ENCODE measurements at regions not wholly inside any gene's neighbourhood (a gene's known extent, or its start where the extent isn't known, plus 50 kb on each side); places are given as distances from the start of the nearest gene placed in this dataset.
"Not testable (repeated sequence)": the region's sequence is repeated elsewhere in the genome, so short reads cannot be mapped to it uniquely, and the experiment has no call there.

DNA sequence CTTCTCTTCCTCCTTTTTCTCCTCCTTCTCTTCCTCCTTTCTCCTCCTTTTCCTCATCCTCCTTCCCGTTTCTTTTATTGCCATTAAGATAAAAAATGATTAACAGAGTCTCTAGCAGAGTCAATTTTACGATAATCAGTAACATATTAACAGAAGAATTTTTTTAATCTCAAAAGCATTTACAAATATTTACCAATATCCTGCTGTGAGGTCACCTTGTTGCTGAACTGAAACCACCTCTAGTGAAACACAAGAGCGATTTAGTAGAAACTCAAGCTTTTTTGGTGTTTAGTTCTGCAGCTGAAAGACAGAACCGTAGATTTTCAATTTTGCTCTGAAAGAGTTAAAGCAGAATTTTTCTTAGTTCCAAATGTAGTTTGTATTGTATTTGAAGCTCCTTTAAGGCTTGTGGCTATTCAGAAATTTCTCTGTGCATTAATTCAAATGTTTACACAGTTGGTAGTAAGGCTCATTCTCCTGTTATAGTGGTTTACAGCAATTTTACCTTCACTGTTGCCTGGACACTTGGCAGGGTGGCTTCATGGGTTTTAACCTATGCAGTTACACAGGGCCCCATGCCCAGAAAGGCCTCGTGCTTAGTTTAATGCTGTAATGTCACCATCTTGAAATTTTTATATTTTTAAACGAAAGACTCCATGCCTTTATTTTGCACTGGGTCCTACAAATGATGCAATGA lies 1106.6 kb upstream of the FAM98A start:
- DNase-seq (ENCODE audit: low spot score) = no peak

DNA sequence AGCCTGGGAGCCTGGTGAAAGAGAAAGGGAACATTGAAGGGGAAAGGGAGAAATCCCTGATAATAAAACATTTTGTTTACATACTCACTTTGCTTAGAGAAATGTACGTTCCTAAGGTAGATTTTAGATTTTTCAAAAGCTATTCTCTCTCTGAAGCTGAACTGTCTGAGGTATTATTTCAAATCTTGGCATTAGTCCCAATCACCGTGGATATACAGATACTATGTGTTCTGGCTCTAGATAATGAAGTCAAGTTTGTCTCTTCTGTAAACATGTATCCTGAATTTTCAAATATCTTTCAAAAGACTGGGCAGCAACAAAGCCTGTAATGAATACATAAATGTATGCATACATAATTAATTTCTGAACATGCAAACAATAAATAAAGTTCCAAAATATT lies 1104.2 kb upstream of the FAM98A start:
- no peak for DNase-seq (ENCODE audit: low spot score)

DNA sequence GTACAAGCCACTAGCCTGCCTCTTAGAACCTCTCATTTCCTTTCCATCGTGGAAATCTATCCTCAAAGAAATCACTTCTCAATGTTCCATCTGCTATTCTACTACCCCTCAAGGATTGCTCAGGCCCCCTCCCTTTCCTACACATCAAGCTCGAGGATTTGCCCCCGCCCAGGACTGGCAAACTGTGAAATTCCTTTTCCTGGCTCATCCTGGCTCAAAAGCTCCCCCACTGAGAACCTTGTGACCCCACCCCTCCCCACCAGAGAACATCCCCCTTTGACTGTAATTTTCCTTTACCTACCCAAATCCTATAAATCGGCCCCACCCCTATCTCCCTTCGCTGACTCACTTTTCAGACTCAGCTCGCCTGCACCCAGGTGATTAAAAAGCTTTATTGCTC lies 1103.3 kb upstream of the FAM98A start:
- DNase-seq (ENCODE audit: low spot score) = not testable (repeated sequence)

- DNase-seq (ENCODE audit: low spot score) = not testable (repeated sequence)
Measured at GRCh38 chr2:34677591-34677990, 1078.5 kb upstream of the FAM98A start.

DNA sequence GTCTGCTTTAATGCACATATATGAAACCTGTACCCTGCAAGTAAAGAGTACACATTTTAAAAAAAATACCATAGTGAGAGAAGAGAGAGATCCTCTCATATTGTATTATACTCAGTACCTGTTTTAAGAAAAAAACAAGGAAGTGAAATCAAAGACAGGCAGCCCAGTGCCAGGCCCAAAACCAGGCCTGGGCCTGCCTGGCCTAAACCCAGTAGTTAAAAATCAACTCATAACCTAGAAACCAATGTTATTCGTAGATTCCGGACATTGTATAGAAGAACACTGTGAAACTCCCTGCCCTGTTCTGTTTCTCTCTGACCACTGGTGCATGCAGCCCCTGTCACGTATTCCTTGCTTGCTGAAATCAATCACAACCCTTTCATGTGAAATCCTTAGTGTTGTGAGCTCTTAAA lies 1078.0 kb upstream of the FAM98A start:
- not testable (repeated sequence) for DNase-seq (ENCODE audit: low spot score)

GRCh38 chr2:34670482-34670881 lies 1071.4 kb upstream of the FAM98A start:
- no peak for DNase-seq (ENCODE audit: low spot score)

DNA sequence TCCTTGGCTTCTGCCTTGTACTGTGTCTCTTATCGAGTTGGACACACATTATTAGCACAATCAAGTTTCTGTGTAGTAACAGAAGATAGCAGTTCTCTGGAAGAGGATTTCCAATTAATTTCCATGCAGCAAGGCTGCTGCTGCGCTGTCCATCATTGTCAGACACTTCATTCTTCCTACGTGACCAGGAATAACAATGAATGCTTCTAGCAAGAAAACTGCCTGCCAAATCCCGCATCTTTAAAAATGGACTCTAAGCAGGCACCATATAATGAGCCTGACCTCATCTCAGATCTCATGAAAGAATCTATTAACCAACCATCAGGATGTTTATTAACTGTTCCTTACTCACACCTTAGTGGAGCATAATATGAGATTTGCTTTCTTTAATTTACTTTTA lies 1067.7 kb upstream of the FAM98A start:
- no peak for DNase-seq (ENCODE audit: low spot score)

GRCh38 chr2:34664266-34664665 lies 1065.2 kb upstream of the FAM98A start:
- DNase-seq (ENCODE audit: low spot score) = no peak

DNA sequence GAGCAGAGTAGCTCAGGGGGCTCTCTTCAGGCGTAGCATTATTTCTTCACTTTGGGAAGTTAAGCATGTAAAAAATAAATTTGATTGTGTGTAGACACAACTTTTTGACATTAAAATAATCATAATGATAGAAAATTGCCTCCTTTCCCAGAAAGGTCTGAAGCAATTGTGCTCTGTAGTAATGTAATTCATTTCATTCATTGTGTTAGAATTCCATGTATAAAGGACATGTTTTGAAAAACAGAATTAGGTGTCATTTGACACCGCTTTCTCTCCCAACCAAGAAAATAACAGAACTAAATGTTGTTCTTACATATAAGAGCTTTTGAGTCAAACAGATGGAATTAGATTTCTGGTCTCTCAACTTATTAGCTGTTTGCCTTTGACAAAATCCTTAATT lies 1064.2 kb upstream of the FAM98A start:
- DNase-seq (ENCODE audit: low spot score) = no peak

DNA sequence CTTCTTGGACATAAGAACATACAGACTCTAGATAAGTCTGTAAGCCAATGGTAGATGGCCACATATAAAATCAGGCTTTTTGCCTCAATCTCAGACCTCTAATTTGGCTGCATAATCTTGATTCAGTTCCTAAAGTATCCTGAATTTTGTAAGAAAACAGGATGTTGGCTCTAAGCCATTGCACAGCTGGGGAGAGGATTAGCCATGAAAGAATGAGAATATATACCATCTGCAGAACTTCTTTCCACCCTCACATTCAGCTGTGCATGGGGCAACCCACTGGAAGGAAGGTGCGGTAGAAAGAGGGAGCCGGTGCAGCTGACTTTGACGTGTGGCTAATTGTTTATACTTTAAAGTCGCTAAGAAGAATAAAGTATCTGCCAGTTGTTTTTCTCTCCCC lies 1061.6 kb upstream of the FAM98A start:
- no peak for DNase-seq (ENCODE audit: low spot score)

GRCh38 chr2:34656632-34657031 lies 1057.5 kb upstream of the FAM98A start:
- no peak for DNase-seq (ENCODE audit: low spot score)

GRCh38 chr2:34652636-34653035 lies 1053.5 kb upstream of the FAM98A start:
- no peak for DNase-seq (ENCODE audit: low spot score)

DNA sequence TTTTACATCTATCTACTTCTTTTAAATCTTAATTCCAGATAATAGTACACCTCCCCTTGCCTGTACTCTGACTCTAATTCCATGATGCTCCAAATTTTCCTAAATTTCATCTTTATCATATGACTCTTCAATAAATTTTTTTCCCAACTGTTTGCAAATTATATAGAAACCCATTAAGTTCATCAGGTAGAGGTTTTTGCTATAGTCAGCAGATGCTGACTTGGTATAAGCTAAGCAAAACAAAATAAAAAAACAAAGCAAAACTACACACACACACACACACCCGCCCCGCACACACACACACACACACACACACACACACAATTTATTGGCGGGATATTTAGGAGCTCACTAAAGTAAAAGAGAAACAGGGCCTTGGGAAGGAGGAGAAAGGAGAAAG lies 1047.8 kb upstream of the FAM98A start:
- DNase-seq (ENCODE audit: low spot score) = no peak

DNA sequence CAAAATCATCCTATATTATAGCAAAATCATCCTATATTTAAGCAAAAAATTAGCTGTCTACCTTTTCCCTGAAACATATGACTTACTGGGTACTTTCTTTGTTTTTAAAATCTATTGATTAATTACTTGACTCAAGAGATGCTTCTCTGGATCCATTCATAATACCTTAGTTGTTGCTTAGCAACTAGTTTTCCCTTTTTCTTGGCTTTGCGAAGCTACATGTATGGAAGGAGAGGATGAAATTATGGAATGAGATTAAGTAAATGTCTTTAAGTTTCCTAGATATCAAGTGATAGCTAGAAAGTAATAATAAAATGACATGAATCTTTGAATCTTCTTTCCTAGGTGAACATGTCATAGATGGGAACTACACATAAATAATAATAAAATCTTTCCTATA lies 1033.2 kb upstream of the FAM98A start:
- no peak for DNase-seq (ENCODE audit: low spot score)

DNA sequence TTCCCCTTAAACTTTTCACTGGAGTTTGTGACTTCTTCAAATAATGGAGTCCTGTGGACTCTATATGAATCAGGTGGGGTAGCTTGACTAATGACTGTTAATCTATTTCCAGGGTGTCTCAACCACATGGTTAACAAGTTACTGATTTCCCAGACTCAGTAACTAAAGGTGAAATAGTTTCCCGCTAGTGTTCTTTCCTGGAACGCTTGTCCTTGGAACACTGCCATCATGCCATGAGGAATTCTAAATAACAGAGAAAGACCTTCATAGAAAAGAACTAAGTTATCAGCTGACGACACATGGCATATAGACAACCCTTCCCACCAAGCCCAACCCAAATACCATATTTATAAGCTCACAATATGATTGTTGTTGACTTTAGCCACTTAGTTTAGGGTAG lies 1027.9 kb upstream of the FAM98A start:
- DNase-seq (ENCODE audit: low spot score) = no peak

DNA sequence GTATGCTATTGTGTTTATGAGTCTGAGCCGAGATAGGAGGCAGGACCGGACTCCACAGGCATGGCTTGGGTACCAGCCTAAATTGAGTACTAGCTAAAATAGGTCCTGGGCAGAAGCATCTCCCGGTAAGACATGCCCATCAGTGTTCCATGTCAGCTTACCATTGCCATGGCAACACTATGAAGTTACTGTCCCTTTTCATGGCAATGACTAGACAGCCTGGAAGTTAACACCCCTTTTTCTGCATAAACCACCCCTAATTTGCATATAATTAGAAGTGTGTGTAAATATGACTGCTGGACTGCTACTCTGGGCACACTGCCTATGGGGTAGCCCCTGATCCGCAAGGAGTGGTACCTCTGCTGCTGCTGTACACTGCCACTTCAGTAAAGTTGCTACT lies 1005.1 kb upstream of the FAM98A start:
- no peak for DNase-seq (ENCODE audit: low spot score)

- DNase-seq (ENCODE audit: low spot score) = no peak
Measured at GRCh38 chr2:34602262-34602661, 1003.2 kb upstream of the FAM98A start.

GRCh38 chr2:34601561-34601960 lies 1002.5 kb upstream of the FAM98A start:
- no peak for DNase-seq (ENCODE audit: low spot score)

GRCh38 chr2:34578641-34579040 lies 979.5 kb upstream of the FAM98A start:
- no peak for DNase-seq (ENCODE audit: low spot score)

- DNase-seq (ENCODE audit: low spot score) = peak; percentile 28
Measured at GRCh38 chr2:34570266-34570872, 971.3 kb upstream of the FAM98A start.

GRCh38 chr2:34567128-34567527 lies 968.0 kb upstream of the FAM98A start:
- no peak for DNase-seq (ENCODE audit: low spot score)

DNA sequence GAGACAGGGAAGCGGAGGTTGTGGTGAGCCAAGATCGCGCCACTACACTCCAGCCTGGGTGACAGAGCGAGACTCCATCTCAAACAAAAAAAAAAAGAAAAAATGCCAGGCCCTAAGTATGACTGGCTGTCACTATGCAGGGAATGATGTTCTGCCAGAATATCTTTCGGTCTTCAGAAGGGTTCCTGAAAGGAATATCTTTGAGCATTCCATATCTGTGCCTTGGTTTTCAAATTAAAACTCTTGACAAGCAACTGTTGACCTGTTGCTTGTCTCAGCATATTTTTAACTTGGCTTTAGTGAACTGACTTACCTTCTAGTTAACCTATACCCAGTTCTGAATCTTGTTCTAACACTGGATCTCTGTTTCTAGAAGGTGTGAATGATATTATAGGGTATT lies 953.2 kb upstream of the FAM98A start:
- DNase-seq (ENCODE audit: low spot score) = no peak

- no peak for DNase-seq (ENCODE audit: low spot score)
Measured at GRCh38 chr2:34549710-34550345, 950.7 kb upstream of the FAM98A start.

GRCh38 chr2:34547900-34548299 lies 948.8 kb upstream of the FAM98A start:
- no peak for DNase-seq (ENCODE audit: low spot score)
